Natural killer cell (primary cell): ENCODE measurements at regions not wholly inside any gene's neighbourhood (a gene's known extent, or its start where the extent isn't known, plus 50 kb on each side); places are given as distances from the start of the nearest gene placed in this dataset.

Source experiments
- ATAC-seq, 3 donors: fragments of 150-1000 bp in 2 of 3; fragments of 200-7000 bp in 1 of 3; cut with Tn5 transposase; 1 replicate in 1 of 3; 2 replicates in 2 of 3; pipeline ENCODE4 v1.10.0; 2021; ENCODE audit warnings: mild to moderate bottlenecking in 2 of 3, moderate library complexity in 2 of 3
- DNase-seq, 2 donors: peaks; one replicate each; pipeline versions ENCODE4 v3.0.0 to v3.0.0-alpha.2; 2013 to 2021; ENCODE audit warnings: mixed read lengths in 1 of 2
- H3K27ac ChIP-seq: one replicate; pipeline ENCODE4 v1.5.1; 2013; ENCODE audit warnings: mild to moderate bottlenecking, low read length
- H3K27me3 ChIP-seq: one replicate; pipeline ENCODE4 v1.6.1; 2013; ENCODE audit warnings: low read length; ENCODE audit not compliant: control insufficient read depth, insufficient read depth
- H3K36me3 ChIP-seq: one replicate; pipeline ENCODE4 v1.6.1; 2013; ENCODE audit warnings: low read length; ENCODE audit not compliant: control insufficient read depth, insufficient read depth
- H3K4me1 ChIP-seq: one replicate; pipeline ENCODE4 v1.6.1; 2013; ENCODE audit warnings: low read length; ENCODE audit not compliant: control insufficient read depth, insufficient read depth
- H3K4me3 ChIP-seq: one replicate; pipeline ENCODE4 v1.5.1; 2013; ENCODE audit warnings: low read length
- H3K9me3 ChIP-seq: one replicate; pipeline ENCODE4 v1.6.1; 2013; ENCODE audit warnings: low read length; ENCODE audit not compliant: control insufficient read depth, insufficient read depth
- H3K27ac Mint-ChIP-seq, 2 donors: one replicate each; pipeline ENCODE4 v1.8.0; 2022; ENCODE audit warnings: mild to moderate bottlenecking in 2 of 2, mixed read lengths in 2 of 2, moderate library complexity in 1 of 2
- H3K27me3 Mint-ChIP-seq, 2 donors: one replicate each; pipeline ENCODE4 v1.8.0; 2022; ENCODE audit warnings: low read depth in 2 of 2, mixed read lengths in 2 of 2
- H3K36me3 Mint-ChIP-seq: one replicate; pipeline ENCODE4 v1.8.0; 2022; ENCODE audit warnings: mixed read lengths
- H3K4me1 Mint-ChIP-seq, 2 donors: one replicate each; pipeline ENCODE4 v1.8.0; 2022; ENCODE audit warnings: mixed read lengths in 2 of 2
- H3K4me3 Mint-ChIP-seq: one replicate; pipeline ENCODE4 v1.8.0; 2022; ENCODE audit warnings: mild to moderate bottlenecking, moderate library complexity, mixed read lengths
- H3K9me3 Mint-ChIP-seq, 2 donors: one replicate each; pipeline ENCODE4 v1.8.0; 2022; ENCODE audit warnings: mixed read lengths in 2 of 2
- WGBS: methylation state at CpG from one replicate; pipeline ENCODE4 v1.1.7; 2013; ENCODE audit warnings: missing lambda C conversion rate; ENCODE audit not compliant: insufficient coverage; 5-methylcytosine and 5-hydroxymethylcytosine counted together
- intact Hi-C: fragments of 100-400 bp; cut with micrococcal nuclease; formaldehyde crosslinking; loops from one replicate; pipeline ENCODE4 v1.14.2; 2022
- TF ChIP-seq, protein P1 (sequence below): fragments of 200-600 bp; IDR thresholded peaks from one replicate; pipeline ENCODE4 v1.8.0; 2022; ENCODE audit warnings: antibody characterized with exemption

DNA sequence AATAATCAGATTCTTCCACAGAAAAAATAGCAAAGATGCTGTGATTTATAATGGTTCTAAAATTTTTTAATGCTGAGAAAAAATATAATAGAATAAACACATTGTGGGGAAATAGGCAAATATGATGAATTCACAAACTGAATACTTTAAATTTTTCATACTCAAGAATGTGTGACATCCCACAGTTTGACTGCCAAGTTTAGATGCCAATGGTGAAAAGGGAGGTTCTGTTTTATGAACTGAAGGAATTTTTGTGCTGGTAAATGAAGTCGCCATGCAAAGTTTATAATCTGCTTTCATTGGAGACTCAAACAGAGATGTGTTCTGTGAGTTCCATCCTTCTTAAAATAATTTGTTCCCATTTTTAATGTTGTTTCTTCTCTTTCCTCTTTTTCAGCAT is 367.5 kb upstream of the ADAMTS16 start:
- Mint-ChIP-seq H3K27me3 (no peaks in the 10 kb centered on the region), H3K27ac (no peak overlapping the region), H3K9me3 (peaks cover 2 to 11% of the 10 kb centered on the region in 2 donors), H3K4me3 (no peak overlapping the region), H3K4me1 (no peaks in the 10 kb centered on the region), H3K36me3 (no peaks in the 10 kb centered on the region)
- TF ChIP-seq, protein P1, sequence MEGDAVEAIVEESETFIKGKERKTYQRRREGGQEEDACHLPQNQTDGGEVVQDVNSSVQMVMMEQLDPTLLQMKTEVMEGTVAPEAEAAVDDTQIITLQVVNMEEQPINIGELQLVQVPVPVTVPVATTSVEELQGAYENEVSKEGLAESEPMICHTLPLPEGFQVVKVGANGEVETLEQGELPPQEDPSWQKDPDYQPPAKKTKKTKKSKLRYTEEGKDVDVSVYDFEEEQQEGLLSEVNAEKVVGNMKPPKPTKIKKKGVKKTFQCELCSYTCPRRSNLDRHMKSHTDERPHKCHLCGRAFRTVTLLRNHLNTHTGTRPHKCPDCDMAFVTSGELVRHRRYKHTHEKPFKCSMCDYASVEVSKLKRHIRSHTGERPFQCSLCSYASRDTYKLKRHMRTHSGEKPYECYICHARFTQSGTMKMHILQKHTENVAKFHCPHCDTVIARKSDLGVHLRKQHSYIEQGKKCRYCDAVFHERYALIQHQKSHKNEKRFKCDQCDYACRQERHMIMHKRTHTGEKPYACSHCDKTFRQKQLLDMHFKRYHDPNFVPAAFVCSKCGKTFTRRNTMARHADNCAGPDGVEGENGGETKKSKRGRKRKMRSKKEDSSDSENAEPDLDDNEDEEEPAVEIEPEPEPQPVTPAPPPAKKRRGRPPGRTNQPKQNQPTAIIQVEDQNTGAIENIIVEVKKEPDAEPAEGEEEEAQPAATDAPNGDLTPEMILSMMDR: no peak
- 100% methylated on average over 1 of the region's 1 CpG for WGBS
- ATAC-seq (no peak), DNase-seq (no peak)
- no peak overlapping the region for H3K27ac ChIP-seq
- no peaks in the 10 kb centered on the region for H3K4me1 ChIP-seq
- no peaks in the 10 kb centered on the region for H3K27me3 ChIP-seq
- intact Hi-C loops: no loop called here
- no peak overlapping the region for H3K4me3 ChIP-seq
- H3K36me3 ChIP-seq: no peaks in the 10 kb centered on the region
- no peaks in the 10 kb centered on the region for H3K9me3 ChIP-seq

DNA sequence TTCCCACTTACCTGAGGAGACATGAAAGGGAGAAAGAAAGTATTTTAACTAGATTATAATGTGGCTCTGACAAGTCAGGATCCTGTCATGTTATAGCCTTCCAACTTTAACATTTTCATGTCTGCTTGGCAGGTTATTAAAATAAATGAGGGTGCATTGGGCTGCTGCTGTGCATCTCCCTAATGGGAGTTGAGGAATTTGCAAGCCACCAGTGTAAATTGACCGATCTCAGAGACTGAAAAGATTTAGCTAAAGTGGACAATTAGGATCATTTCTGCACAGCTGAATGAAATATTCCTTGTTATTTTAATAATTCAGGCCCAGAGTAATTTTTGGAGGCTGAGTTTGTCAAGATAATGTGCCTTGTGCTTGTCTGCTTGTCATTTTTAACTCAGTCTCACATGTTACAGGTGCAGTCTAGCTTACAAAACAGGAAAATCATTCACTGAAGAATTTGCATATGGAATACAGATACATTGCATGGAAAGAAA is 366.3 kb upstream of the ADAMTS16 start:
- Histone ChIP-seq H3K27ac (no peak overlapping the region), H3K36me3 (no peaks in the 10 kb centered on the region), H3K4me3 (no peak overlapping the region), H3K4me1 (no peaks in the 10 kb centered on the region), H3K27me3 (no peaks in the 10 kb centered on the region), H3K9me3 (no peaks in the 10 kb centered on the region)
- WGBS: 90% methylated on average over 1 of the region's 1 CpG
- TF ChIP-seq, protein P1: no peak
- ATAC-seq: no peak
- Mint-ChIP-seq H3K27ac (no peak overlapping the region), H3K27me3 (no peaks in the 10 kb centered on the region), H3K4me3 (no peak overlapping the region), H3K9me3 (peaks cover 4 to 11% of the 10 kb centered on the region in 2 donors), H3K36me3 (no peaks in the 10 kb centered on the region), H3K4me1 (no peaks in the 10 kb centered on the region)
- intact Hi-C loops: no loop called here
- no peak for DNase-seq

DNA sequence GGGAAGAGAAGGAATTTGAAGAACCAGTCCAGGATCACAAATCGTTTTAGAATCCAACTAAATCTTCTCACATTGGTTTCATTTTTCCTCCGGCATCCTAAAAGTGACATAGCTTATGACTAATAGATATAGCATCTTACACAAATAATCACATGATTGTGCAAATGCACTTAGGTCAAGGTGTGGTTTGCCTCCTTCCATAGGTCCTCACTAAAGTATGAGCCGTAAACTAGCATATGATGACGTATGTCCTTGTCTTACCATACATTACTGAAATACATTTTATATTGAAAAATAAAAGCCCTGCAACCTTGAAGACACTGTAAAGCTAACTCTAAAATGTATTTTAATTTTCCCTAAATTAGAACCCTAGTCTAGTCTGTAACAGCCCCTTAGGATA is 362.7 kb upstream of the ADAMTS16 start:
- Histone ChIP-seq H3K27ac (no peak overlapping the region), H3K27me3 (no peaks in the 10 kb centered on the region), H3K36me3 (no peaks in the 10 kb centered on the region), H3K4me3 (no peak overlapping the region), H3K9me3 (peaks cover 2% of the 10 kb centered on the region), H3K4me1 (no peaks in the 10 kb centered on the region)
- no peak overlapping the region for H3K4me3 Mint-ChIP-seq
- ATAC-seq: no peak
- no peaks in the 10 kb centered on the region for H3K36me3 Mint-ChIP-seq
- H3K4me1 Mint-ChIP-seq: no peaks in the 10 kb centered on the region
- no peaks in the 10 kb centered on the region for H3K27me3 Mint-ChIP-seq
- intact Hi-C loops: no loop called here
- TF ChIP-seq, protein P1: no peak
- H3K9me3 Mint-ChIP-seq: peaks cover 7 to 16% of the 10 kb centered on the region in 2 donors
- 100% methylated on average over 4 of the region's 4 CpGs for WGBS
- no peak overlapping the region for H3K27ac Mint-ChIP-seq
- no peak for DNase-seq

DNA sequence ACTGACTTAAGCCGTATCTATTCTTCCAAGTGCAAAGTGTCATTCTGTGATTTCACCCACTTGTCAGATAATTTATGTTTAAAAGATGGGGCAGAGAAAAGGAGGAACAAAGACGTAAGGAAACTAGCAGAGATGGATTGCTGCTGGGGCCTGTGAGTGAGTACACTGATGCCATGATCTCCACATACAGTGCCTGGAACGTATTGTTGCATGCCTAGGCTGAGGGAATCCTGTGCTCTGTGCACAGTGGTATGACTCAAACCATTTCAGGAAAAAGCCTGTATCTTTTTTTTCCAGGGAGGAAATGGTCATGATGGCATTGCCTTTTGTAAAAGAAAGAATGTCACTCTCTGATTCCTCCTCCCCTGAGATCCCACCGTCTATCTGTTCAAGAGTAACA is 359.5 kb upstream of the ADAMTS16 start:
- Mint-ChIP-seq H3K4me3 (no peak overlapping the region), H3K9me3 (peaks cover 10 to 24% of the 10 kb centered on the region in 2 donors), H3K4me1 (no peaks in the 10 kb centered on the region), H3K27ac (no peak overlapping the region), H3K36me3 (peaks cover 16% of the 10 kb centered on the region), H3K27me3 (no peaks in the 10 kb centered on the region)
- DNase-seq (no peak), ATAC-seq (no peak)
- Histone ChIP-seq H3K4me1 (no peaks in the 10 kb centered on the region), H3K4me3 (no peak overlapping the region), H3K27ac (no peak overlapping the region), H3K9me3 (peaks cover 3% of the 10 kb centered on the region), H3K27me3 (no peaks in the 10 kb centered on the region), H3K36me3 (no peaks in the 10 kb centered on the region)
- intact Hi-C loops: no loop called here
- TF ChIP-seq, protein P1: no peak
- 44% methylated on average over 4 of the region's 4 CpGs for WGBS
